ENCODE measurements at regions not wholly inside any gene's neighbourhood (a gene's known extent, or its start where the extent isn't known, plus 50 kb on each side); places are given as distances from the start of the nearest gene placed in this dataset.

DNA sequence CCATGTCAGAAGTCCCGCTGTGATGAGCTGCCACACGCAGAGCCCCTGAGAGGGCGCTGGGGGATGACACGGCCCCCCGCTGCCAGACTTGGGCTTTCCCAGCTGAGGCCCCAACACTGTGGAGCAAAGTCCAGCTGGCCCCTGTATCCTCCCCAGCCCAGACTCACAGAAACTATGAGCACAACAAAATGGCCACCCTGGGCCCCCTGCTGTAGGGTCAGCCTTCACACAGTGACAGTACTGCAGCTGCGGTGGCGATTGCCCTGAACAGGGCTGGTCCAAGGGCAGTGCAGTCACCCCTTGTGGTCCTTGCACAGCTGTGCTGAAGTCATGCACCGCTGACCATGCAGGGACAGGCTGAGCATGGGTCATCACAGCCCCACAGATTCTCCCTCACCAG, 78.2 kb upstream of the CST7 start:
- DNase-seq (ENCODE audit: low spot score, unreplicated experiment): no peak
- H3K27ac Mint-ChIP-seq: peak overlapping the region; percentile 27
- H3K27me3 Mint-ChIP-seq: no peaks in the 10 kb centered on the region
- no peak overlapping the region for H3K4me3 Mint-ChIP-seq (ENCODE audit: low read depth)
- H3K36me3 Mint-ChIP-seq (ENCODE audit: insufficient read depth): no peaks in the 10 kb centered on the region
- no peak for TF ChIP-seq CTCF (IDR thresholded peaks at IDR 0.05; ENCODE audit: unreplicated experiment)
- no peaks in the 10 kb centered on the region for H3K4me1 Mint-ChIP-seq (ENCODE audit: low read depth)
- H3K9me3 Mint-ChIP-seq (ENCODE audit: low read depth): peaks cover under 1% of the 10 kb centered on the region

DNA sequence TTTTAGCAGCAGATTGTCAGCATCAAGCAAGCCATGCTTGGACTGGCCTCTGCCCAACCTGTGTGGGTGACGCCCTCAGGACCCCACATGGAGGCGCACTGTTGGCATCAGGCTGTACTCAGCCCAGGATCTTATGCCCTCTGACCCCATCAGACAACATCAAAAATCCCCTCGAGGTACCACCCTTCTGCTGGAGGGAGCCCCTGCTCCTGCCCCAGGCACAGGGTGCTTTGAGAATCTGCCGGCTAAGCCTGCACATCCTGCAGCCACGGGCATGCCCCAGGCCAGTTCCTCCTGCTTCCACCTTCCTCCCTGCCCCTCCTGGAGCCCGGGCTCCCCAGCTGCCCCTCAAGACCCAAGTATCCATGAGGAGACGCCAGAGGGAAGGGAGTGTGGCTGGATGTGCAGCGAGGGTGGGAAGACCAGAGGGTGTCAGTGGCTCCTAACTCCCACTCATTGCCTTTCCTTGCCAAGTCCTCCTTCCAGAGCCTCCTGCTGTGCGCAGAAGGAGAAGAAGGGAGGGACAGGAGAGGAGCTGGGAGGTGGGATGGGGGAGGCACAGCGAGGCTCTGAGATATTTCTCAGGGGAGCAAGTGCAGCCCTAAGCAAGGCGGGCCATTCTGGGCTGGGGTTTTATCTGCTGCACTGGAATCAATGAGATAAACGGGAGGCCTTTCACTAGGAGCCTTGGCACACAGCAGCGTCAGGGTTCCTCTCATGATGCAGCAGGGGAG, 77.4 kb upstream of the CST7 start:
- H3K36me3 Mint-ChIP-seq (ENCODE audit: insufficient read depth): no peaks in the 10 kb centered on the region
- no peak for DNase-seq (ENCODE audit: low spot score, unreplicated experiment)
- H3K4me3 Mint-ChIP-seq (ENCODE audit: low read depth): no peak overlapping the region
- no peaks in the 10 kb centered on the region for H3K27me3 Mint-ChIP-seq
- no peaks in the 10 kb centered on the region for H3K4me1 Mint-ChIP-seq (ENCODE audit: low read depth)
- peaks cover 4% of the 10 kb centered on the region for H3K9me3 Mint-ChIP-seq (ENCODE audit: low read depth)
- no peak overlapping the region for H3K27ac Mint-ChIP-seq
- no peak for TF ChIP-seq CTCF (IDR thresholded peaks at IDR 0.05; ENCODE audit: unreplicated experiment)

DNA sequence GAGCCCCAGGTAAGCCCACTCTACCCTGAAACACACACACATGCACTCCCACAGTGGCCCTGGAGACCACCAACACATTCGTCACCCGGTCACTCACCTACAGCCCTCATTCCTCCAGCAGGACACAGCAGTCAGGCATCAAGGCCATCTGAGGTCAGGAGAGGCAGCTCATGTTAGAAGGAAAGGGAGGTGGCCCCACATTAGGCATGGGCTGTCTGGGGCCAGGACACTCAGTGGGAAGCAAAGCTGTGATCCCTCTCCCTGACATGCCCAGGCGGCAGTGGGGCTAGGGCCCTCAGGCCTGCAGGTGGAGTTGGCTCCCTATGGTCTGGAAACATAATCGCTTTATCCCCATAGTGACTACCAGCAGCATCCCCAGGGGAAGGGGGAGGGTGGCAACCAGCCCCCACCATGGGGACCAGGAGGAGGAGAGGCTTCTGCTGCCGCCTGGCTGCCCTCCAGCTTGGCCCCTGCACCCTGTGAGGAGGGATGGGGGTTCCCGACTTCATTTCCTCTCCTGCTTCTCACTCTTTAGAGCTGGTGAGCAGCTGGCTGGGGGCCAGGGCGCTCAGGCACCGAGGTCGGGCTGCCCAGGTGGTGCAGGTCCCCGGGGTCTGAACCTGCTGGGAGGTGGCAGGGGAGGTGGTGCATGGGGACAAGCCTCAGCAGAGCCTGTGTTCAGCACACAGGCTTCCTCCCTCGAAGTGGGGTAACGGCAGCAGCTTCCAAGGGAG, 76.6 kb upstream of the CST7 start:
- no peaks in the 10 kb centered on the region for H3K4me1 Mint-ChIP-seq (ENCODE audit: low read depth)
- H3K27me3 Mint-ChIP-seq: no peaks in the 10 kb centered on the region
- no peak overlapping the region for H3K27ac Mint-ChIP-seq
- H3K36me3 Mint-ChIP-seq (ENCODE audit: insufficient read depth): no peaks in the 10 kb centered on the region
- no peak overlapping the region for H3K4me3 Mint-ChIP-seq (ENCODE audit: low read depth)
- peaks cover 5% of the 10 kb centered on the region for H3K9me3 Mint-ChIP-seq (ENCODE audit: low read depth)
- DNase-seq (ENCODE audit: low spot score, unreplicated experiment): no peak
- no peak for TF ChIP-seq CTCF (IDR thresholded peaks at IDR 0.05; ENCODE audit: unreplicated experiment)

- no peaks in the 10 kb centered on the region for H3K27me3 Mint-ChIP-seq
- H3K27ac Mint-ChIP-seq: no peak overlapping the region
- peaks cover 5% of the 10 kb centered on the region for H3K9me3 Mint-ChIP-seq (ENCODE audit: low read depth)
- DNase-seq (ENCODE audit: low spot score, unreplicated experiment): no peak
- no peak overlapping the region for H3K4me3 Mint-ChIP-seq (ENCODE audit: low read depth)
- no peaks in the 10 kb centered on the region for H3K4me1 Mint-ChIP-seq (ENCODE audit: low read depth)
- no peak for TF ChIP-seq CTCF (IDR thresholded peaks at IDR 0.05; ENCODE audit: unreplicated experiment)
- H3K36me3 Mint-ChIP-seq (ENCODE audit: insufficient read depth): no peaks in the 10 kb centered on the region
Observed at GRCh38 chr20:24873025-24873620, 75.9 kb upstream of the CST7 start.

GRCh38 chr20:24875078-24875477, 74.0 kb upstream of the CST7 start:
- peaks cover 5% of the 10 kb centered on the region for H3K9me3 Mint-ChIP-seq (ENCODE audit: low read depth)
- H3K27me3 Mint-ChIP-seq: no peaks in the 10 kb centered on the region
- no peaks in the 10 kb centered on the region for H3K36me3 Mint-ChIP-seq (ENCODE audit: insufficient read depth)
- no peak for TF ChIP-seq CTCF (IDR thresholded peaks at IDR 0.05; ENCODE audit: unreplicated experiment)
- H3K4me3 Mint-ChIP-seq (ENCODE audit: low read depth): no peak overlapping the region
- no peaks in the 10 kb centered on the region for H3K4me1 Mint-ChIP-seq (ENCODE audit: low read depth)
- H3K27ac Mint-ChIP-seq: no peak overlapping the region
- no peak for DNase-seq (ENCODE audit: low spot score, unreplicated experiment)
